Dendritic cell treated with granulocyte-macrophage colony-stimulating factor and Interleukin-4, amounts not matched to agents 40 ng/mL and 50 ng/mL, for 4 days (primary cell): ENCODE measurements at regions not wholly inside any gene's neighbourhood (a gene's known extent, or its start where the extent isn't known, plus 50 kb on each side); places are given as distances from the start of the nearest gene placed in this dataset.
"Not testable (repeated sequence)": the region's sequence is repeated elsewhere in the genome, so short reads cannot be mapped to it uniquely, and the experiment has no call there.

Experiments used
- H3K27ac Mint-ChIP-seq: one replicate; pipeline ENCODE4 v1.8.0; 2022; ENCODE audit warnings: mild to moderate bottlenecking, mixed read lengths
- H3K27me3 Mint-ChIP-seq: one replicate; pipeline ENCODE4 v1.8.0; 2022; ENCODE audit warnings: mild to moderate bottlenecking, mixed read lengths
- H3K36me3 Mint-ChIP-seq: one replicate; pipeline ENCODE4 v1.8.0; 2022; ENCODE audit warnings: low read depth, mixed read lengths
- H3K4me1 Mint-ChIP-seq: one replicate; pipeline ENCODE4 v1.8.0; 2022; ENCODE audit warnings: low read depth, mixed read lengths
- H3K4me3 Mint-ChIP-seq: one replicate; pipeline ENCODE4 v1.8.0; 2022; ENCODE audit warnings: mild to moderate bottlenecking, moderate library complexity, mixed read lengths
- H3K9me3 Mint-ChIP-seq: one replicate; pipeline ENCODE4 v1.8.0; 2022; ENCODE audit warnings: mixed read lengths
- intact Hi-C: fragments of 100-400 bp; cut with micrococcal nuclease; formaldehyde crosslinking; loops from one replicate; pipeline ENCODE4 v1.15.0; 2022

DNA sequence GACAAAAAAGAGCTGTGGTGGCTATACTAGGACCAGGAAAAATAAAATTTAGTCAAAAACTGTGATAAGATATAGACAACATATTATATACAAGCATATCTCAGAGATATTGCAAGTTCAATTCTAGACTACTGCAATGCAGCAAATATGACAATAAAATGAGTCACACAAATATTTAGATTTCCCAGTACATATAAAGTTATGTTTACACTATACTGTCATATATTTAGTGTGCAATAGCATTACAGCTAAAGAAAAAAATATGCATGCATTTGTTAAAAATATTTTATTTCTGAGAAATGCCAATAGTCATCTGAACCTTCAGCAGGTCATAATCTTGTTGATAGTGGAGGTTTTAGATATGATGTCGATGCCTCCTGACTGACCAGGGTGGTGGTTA is 72.1 kb downstream of the AKR1C4 start:
- Mint-ChIP-seq H3K27me3 (no peaks in the 10 kb centered on the region), H3K9me3 (peaks cover 13% of the 10 kb centered on the region), H3K27ac (no peak overlapping the region), H3K36me3 (no peaks in the 10 kb centered on the region), H3K4me3 (no peak overlapping the region), H3K4me1 (peaks cover 6% of the 10 kb centered on the region)
- intact Hi-C loops: no loop called here

- no peak overlapping the region for H3K4me3 Mint-ChIP-seq
- intact Hi-C loops: no loop called here
- H3K4me1 Mint-ChIP-seq: peaks cover 14% of the 10 kb centered on the region
- no peaks in the 10 kb centered on the region for H3K36me3 Mint-ChIP-seq
- H3K27me3 Mint-ChIP-seq: no peaks in the 10 kb centered on the region
- peaks cover 13% of the 10 kb centered on the region for H3K9me3 Mint-ChIP-seq
- H3K27ac Mint-ChIP-seq: no peak overlapping the region
These were observed 73.2 kb downstream of the AKR1C4 start for GRCh38 chr10:5269791-5270190.

GRCh38 chr10:5271526-5271925 is 74.9 kb downstream of the AKR1C4 start:
- H3K4me3 Mint-ChIP-seq: no peak overlapping the region
- H3K27me3 Mint-ChIP-seq: no peaks in the 10 kb centered on the region
- H3K9me3 Mint-ChIP-seq: peaks cover 11% of the 10 kb centered on the region
- intact Hi-C loops: no loop called here
- peaks cover 23% of the 10 kb centered on the region for H3K4me1 Mint-ChIP-seq
- no peak overlapping the region for H3K27ac Mint-ChIP-seq
- no peaks in the 10 kb centered on the region for H3K36me3 Mint-ChIP-seq

DNA sequence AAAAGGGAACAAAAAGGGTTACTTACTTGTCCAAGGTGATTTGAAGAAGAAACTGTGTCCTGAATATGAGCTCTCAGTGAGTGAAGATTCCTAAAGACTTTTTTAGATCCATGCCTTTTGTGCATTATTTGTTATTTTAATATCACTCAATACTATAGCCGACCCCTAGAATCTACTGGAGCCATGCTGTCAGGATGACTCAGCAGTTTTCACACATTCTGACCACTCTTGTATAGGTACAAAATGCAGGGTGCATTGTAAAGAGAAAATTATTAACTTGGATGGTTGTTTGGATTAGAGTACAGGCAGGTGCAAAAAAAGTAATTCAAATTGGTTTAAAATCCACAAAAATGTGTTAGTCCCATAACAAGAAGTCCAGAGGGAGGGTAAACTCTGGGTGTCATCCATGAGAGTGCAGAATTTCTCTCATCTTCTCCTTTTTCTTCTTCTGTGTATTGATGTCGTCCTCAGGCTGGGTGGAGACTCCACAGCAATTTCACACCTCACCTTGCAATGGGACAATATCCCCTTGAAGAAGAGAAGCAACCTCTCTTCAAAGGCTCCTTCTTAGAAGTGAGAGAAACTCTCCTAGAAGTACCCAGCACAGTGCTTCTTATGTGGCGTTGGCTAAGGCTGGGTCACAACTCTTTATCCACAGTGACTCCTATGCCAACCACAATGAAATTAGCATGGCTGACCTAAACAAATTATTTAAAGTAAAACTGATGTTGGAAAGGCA is 75.6 kb downstream of the AKR1C4 start:
- Mint-ChIP-seq H3K36me3 (no peaks in the 10 kb centered on the region), H3K27ac (no peak overlapping the region)

DNA sequence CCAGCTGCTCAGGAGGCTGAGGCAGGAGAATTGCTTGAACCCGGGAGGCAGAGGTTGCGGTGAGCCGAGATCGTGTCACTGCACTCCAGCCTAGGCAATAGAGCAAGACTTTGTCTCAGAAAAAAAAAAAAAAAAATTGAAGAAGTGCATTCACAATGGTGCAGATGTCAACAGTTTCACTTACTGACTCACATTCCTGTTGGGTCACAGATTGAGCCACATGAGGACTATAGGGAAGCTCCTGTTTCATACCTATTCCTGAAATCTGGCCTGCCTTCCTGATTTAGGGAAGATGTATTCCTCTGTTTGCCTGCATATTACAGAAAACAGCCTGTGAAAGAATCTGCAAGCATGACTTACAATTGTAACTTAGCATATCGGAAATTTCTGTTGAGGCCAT is 78.2 kb downstream of the AKR1C4 start:
- Mint-ChIP-seq H3K27ac (peak overlapping the region; percentile 66), H3K27me3 (peaks cover 3% of the 10 kb centered on the region), H3K4me1 (peaks cover 24% of the 10 kb centered on the region), H3K9me3 (no peaks in the 10 kb centered on the region), H3K4me3 (no peak overlapping the region), H3K36me3 (no peaks in the 10 kb centered on the region)
- intact Hi-C loops: no loop called here

More for the DNA sequence above, 75.6 kb downstream of the AKR1C4 start:
- Mint-ChIP-seq H3K4me3 (no peak overlapping the region), H3K27me3 (no peaks in the 10 kb centered on the region), H3K9me3 (peaks cover 4% of the 10 kb centered on the region), H3K4me1 (peaks cover 23% of the 10 kb centered on the region)
- intact Hi-C loops: no loop called here

- Mint-ChIP-seq H3K27me3 (peaks cover 3% of the 10 kb centered on the region), H3K4me1 (peaks cover 43% of the 10 kb centered on the region), H3K9me3 (no peaks in the 10 kb centered on the region), H3K4me3 (no peak overlapping the region), H3K27ac (no peak overlapping the region), H3K36me3 (no peaks in the 10 kb centered on the region)
- intact Hi-C loops: loop anchor here (5.0 to 10.0 kb wide), 2 partner anchors 189 to 457 kb away; partner anchors contain the start of genes AKR1C3 and AKR1E2
These were observed 83.4 kb upstream of the UCN3 start for GRCh38 chr10:5281356-5281755.

- peak overlapping the region; percentile 33 for H3K27ac Mint-ChIP-seq
- no peaks in the 10 kb centered on the region for H3K36me3 Mint-ChIP-seq
- H3K4me3 Mint-ChIP-seq: no peak overlapping the region
- intact Hi-C loops: loop anchor here (2.0 to 10.0 kb wide), 3 partner anchors 190 to 457 kb away; partner anchors contain the start of genes AKR1C3 and AKR1E2
- no peaks in the 10 kb centered on the region for H3K9me3 Mint-ChIP-seq
- peaks cover 3% of the 10 kb centered on the region for H3K27me3 Mint-ChIP-seq
- H3K4me1 Mint-ChIP-seq: peaks cover 50% of the 10 kb centered on the region
These were observed 82.6 kb upstream of the UCN3 start for GRCh38 chr10:5282137-5282536.

GRCh38 chr10:5283305-5284158 is 81.2 kb upstream of the UCN3 start:
- Mint-ChIP-seq H3K4me3 (no peak overlapping the region), H3K27me3 (peaks cover 3% of the 10 kb centered on the region), H3K4me1 (peaks cover 51% of the 10 kb centered on the region), H3K9me3 (no peaks in the 10 kb centered on the region), H3K36me3 (no peaks in the 10 kb centered on the region), H3K27ac (peak overlapping the region; percentile 86)
- intact Hi-C loops: loop anchor here (2.0 to 10.0 kb wide), 3 partner anchors 191 to 459 kb away; partner anchors contain the start of genes AKR1C3 and AKR1E2

GRCh38 chr10:5284311-5285057 is 80.3 kb upstream of the UCN3 start:
- no peaks in the 10 kb centered on the region for H3K9me3 Mint-ChIP-seq
- peaks cover 47% of the 10 kb centered on the region for H3K4me1 Mint-ChIP-seq
- no peaks in the 10 kb centered on the region for H3K36me3 Mint-ChIP-seq
- no peaks in the 10 kb centered on the region for H3K27me3 Mint-ChIP-seq
- H3K4me3 Mint-ChIP-seq: peak overlapping the region; percentile 7
- H3K27ac Mint-ChIP-seq: peak overlapping the region; percentile 86
- intact Hi-C loops: loop anchor here (5.0 to 10.0 kb wide), 2 partner anchors 192 to 460 kb away; partner anchors contain the start of genes AKR1C3 and AKR1E2

- Mint-ChIP-seq H3K9me3 (no peaks in the 10 kb centered on the region), H3K27me3 (no peaks in the 10 kb centered on the region), H3K4me1 (peaks cover 49% of the 10 kb centered on the region), H3K36me3 (no peaks in the 10 kb centered on the region), H3K27ac (peak overlapping the region; percentile 86), H3K4me3 (no peak overlapping the region)
- intact Hi-C loops: loop anchor here (10.0 kb wide), 1 partner anchor 460 kb away; the partner anchor contains the start of gene AKR1E2
These were observed 79.6 kb upstream of the UCN3 start for GRCh38 chr10:5285186-5285585.

- H3K36me3 Mint-ChIP-seq: no peaks in the 10 kb centered on the region
- H3K27ac Mint-ChIP-seq: no peak overlapping the region
- no peaks in the 10 kb centered on the region for H3K9me3 Mint-ChIP-seq
- intact Hi-C loops: loop anchor here (10.0 kb wide), 1 partner anchor 464 kb away; the partner anchor contains the start of gene AKR1E2
- H3K4me1 Mint-ChIP-seq: peaks cover 70% of the 10 kb centered on the region
- no peak overlapping the region for H3K4me3 Mint-ChIP-seq
- H3K27me3 Mint-ChIP-seq: no peaks in the 10 kb centered on the region
These were observed 76.4 kb upstream of the UCN3 start for GRCh38 chr10:5288359-5288758.

- H3K9me3 Mint-ChIP-seq, H3K27ac Mint-ChIP-seq, H3K27me3 Mint-ChIP-seq, H3K4me3 Mint-ChIP-seq, H3K36me3 Mint-ChIP-seq: not testable (repeated sequence)
- intact Hi-C loops: loop anchor here (10.0 kb wide), 1 partner anchor 464 kb away; the partner anchor contains the start of gene AKR1E2
- peaks cover 70% of the 10 kb centered on the region for H3K4me1 Mint-ChIP-seq
These were observed 75.5 kb upstream of the UCN3 start for GRCh38 chr10:5289228-5289627.

- no peaks in the 10 kb centered on the region for H3K36me3 Mint-ChIP-seq
- intact Hi-C loops: no loop called here
- peak overlapping the region; percentile 91 for H3K27ac Mint-ChIP-seq
- H3K27me3 Mint-ChIP-seq: no peaks in the 10 kb centered on the region
- H3K9me3 Mint-ChIP-seq: no peaks in the 10 kb centered on the region
- H3K4me3 Mint-ChIP-seq: peak overlapping the region; percentile 37
- H3K4me1 Mint-ChIP-seq: peaks cover 65% of the 10 kb centered on the region
These were observed 73.1 kb upstream of the UCN3 start for GRCh38 chr10:5291501-5292195.
